GM21576 (cell line): ENCODE measurements at regions not wholly inside any gene's neighbourhood (a gene's known extent, or its start where the extent isn't known, plus 50 kb on each side); places are given as distances from the start of the nearest gene placed in this dataset.
"Not testable (repeated sequence)": the region's sequence is repeated elsewhere in the genome, so short reads cannot be mapped to it uniquely, and the experiment has no call there.

ENCODE experiments used
- ATAC-seq: cut with Tn5 transposase; IDR thresholded peaks from one replicate; pipeline ENCODE4 v1.9.1; 2021; ENCODE audit warnings: mild to moderate bottlenecking, moderate library complexity; ENCODE audit not compliant: unreplicated experiment

DNA sequence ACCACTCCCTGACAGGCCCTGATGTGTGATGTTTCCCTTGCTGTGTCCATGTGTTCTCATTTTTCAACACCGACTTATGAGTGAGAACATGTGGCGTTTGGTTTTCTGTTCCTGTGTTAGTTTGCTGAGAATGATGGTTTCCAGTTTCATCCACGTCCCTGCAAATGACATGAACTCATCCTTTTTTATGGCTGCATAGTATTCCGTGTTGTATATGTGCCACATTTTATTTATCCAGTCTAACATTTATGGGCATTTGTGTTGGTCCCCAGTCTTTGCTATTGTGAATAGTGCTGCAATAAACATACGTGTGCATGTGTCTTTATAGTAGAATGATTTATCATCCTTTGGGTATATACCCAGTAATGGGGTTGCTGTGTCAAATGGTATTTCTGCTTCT, 830.3 kb upstream of the ADGRB3 start:
- ATAC-seq: not testable (repeated sequence)

DNA sequence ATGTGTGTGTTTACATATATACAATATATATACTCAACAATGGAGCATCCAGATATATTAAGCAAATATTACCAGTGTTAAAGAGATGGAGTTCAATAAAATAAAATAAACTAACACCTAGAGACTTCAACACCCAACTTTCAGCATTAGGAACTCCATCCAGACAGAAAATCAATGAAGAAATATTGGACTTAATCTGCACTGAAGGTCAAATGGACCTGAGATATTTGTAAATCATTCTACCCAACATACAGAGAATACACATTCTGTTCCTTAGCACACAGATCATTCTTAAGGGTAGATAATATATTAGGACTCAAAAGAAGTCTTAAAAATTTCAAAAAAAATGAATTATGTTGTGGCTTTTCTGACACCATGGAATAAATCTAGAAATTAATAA, 832.3 kb upstream of the ADGRB3 start:
- no peak for ATAC-seq

DNA sequence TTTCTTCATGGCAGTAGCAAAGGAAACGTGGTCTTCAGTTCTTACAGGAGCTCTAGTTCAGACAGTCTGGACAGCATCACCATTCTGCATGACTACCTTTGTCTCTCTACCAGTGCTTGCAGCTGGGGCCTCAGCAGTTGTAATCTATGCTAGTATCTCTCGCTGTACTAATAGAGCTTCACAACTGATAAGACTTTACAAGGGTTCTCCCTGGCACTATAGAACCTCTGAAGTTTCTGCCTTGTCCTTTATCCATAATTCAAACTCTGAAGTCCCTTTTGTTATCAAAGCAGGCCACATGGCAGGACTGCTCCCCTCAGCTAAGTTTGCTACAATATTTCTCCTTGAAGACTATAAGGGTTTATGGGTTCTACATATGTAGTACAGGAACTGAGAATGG, 842.1 kb upstream of the ADGRB3 start:
- no peak for ATAC-seq

DNA sequence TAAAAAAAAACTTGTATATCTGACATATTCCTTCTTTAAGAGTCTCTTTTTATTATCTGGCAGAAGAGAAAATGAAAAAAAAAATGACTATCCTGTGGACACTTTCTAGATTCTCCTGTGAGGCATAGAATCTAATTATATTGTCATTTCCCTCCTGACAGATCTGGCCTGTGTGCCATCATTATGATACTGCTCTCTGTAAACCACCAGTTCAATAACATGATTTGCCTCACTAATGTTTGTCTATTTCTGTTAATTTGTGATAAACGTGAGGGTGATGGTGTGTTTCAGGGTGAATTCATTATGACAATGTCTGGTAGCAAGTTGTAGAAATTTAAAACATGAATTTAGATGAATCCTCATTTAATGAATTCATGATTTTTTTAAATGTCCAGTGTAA, 844.5 kb upstream of the ADGRB3 start:
- no peak for ATAC-seq

DNA sequence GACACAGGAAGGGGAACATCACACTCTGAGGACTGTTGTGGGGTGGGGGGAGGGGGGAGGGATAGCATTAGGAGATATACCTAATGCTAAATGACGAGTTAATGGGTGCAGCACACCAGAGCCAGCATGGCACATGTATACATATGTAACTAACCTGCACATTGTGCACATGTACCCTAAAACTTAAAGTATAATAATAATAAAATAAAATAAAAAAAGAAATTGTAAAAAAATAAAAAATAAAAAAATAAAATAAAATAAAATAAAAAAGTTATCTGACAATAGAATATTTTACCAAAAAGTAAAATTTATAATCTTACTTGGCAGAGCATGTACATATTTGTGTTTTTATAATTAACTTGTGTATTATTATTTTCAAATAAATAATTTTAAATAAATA, 848.0 kb upstream of the ADGRB3 start:
- not testable (repeated sequence) for ATAC-seq

DNA sequence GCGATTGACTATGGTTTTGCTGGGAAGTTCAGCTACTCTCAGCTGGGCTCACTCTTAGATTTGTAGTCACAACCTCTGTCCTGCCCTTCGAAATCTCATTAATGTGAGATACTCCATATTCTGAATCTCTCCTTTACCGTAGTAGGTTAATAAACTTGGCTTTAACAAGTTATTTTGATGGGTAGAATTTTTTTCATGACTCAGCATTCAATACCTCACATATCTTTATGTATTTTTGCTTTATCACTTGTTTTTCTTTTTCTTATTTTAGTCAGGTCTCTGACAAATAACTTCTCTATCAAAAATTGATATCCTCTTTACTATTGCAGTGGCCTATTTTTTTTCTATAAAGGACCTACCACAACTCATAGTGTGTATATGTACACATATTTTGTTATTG, 855.2 kb upstream of the ADGRB3 start:
- ATAC-seq: no peak

DNA sequence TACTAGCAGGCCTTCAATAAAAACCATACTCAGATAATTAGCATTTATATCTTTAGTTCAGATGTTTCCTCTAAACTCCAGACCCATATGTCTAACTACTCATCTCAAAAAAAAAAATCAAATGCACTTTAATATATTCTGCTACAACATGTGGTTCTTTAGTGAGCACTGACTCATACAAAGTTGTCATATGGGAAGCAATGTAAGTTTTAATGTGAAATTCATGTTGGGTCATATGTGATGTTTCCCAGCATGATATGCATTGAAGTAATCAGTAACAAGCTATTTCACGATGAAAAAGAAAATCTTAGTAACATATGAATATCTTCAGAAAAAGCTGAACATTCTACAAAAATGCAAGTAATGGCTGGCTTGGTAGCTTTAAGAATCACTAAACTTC, 859.7 kb upstream of the ADGRB3 start:
- ATAC-seq: no peak

DNA sequence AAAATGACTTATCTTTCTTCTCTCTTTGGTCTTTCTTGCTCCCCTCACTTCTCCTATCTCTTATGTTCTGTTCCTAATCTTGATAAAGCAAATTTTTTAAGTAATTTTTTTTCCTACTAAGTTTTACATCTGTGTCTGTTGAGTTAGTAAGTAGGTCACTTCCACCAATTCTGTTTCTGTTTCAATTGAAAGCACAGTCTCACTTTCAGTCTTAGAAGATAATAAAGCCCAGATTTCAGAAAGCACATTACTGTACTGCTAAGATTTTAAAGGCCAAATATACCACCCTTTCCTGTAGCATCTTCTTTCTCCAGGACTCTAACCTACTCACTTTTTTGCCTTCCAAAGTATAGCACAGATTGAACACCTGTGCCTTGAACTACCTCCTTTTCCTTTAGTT, 866.1 kb upstream of the ADGRB3 start:
- ATAC-seq: no peak

DNA sequence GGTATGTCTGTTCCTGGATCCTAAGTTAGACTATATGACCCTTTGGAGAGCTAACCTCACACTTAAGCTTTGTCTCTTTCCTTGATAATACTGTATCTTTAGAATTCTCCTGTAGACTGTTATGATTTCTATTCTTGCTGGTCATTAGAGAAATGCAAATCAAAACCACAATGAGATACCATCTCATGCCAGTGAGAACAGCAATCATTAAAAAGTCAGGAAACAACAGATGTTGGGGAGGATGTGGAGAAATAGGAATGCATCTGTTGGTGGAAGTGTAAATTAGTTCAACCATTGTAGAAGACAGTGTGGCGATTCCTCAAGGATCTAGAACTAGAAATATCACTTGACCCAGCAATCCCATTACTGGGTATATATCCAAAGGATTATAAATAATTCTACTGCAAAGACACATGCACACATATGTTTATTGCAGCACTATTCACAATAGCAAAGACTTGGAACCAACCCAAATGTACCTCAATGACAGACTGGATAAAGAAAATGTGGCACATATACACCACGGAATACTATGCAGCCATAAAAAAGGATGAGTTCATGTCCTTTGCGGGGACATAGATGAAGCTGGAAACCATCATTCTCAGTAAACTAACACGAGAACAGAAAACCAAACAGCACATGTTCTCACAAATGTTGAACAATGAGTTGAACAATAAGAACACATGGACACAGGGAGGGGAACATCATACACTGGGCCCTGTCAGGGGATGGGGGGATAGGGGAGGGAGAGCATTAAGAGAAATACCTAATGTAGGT, 867.8 kb upstream of the ADGRB3 start:
- not testable (repeated sequence) for ATAC-seq

DNA sequence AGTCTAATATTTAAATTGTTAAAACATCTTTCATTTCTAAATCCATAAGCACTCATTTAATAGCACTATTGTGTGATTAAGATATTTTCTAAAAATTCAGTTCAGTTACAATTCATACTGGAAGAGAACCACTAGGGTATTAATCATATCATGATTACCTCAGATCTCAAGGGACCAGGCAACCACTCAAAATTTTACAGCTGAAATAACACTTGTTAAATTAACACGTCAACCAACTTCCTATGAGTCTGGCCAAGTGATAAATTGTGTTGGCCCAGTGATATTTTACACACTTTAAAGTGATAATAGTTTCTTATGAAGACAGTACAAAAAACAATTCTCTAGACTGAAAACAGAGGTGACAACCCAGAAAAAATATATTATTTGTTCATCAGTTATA, 869.0 kb upstream of the ADGRB3 start:
- no peak for ATAC-seq

DNA sequence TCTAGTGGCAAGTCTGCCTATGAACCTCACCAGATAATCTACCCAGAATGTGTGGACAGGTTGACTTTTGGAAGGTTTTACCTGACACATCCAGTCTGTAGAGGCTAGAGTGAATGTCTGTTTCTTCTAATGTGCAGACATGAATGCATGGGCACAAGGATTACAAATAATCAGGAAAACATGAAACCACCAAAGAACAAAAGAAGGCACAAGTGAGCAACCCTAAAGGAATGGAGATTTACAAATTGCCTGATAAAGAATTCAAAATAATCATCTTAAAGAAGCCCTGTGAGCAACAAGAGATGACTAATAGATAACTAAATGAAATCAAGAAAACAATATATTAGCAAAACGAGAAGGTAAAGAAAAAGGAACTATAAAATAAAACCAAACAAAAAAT, 876.1 kb upstream of the ADGRB3 start:
- ATAC-seq: no peak

DNA sequence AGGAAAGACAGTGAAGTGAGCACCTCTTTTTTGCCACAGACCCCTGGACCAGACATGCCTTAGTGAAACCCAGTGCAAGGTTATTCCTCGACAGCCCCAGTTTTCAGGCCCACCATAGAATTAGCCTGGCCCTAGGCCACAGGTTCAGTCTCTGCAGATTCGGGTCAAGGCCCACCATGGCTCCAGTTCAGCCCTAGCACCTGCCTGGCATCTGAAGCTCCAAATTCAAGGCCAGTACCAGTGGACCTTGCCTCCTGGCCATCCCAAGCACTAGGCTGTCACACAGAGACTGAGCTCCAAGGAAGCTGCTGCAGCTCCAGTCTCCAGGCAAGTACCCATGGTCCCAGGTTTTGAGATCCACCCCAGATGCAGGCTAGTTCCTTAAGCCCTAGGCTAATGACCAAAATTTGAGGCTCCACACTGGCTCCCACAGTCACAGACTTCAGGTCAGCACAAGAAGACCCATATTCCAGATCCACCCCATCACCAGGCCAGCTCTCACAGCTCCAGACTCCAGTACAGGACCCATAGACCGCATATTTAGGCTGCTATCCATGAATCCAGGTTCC, 877.5 kb upstream of the ADGRB3 start:
- no peak for ATAC-seq

DNA sequence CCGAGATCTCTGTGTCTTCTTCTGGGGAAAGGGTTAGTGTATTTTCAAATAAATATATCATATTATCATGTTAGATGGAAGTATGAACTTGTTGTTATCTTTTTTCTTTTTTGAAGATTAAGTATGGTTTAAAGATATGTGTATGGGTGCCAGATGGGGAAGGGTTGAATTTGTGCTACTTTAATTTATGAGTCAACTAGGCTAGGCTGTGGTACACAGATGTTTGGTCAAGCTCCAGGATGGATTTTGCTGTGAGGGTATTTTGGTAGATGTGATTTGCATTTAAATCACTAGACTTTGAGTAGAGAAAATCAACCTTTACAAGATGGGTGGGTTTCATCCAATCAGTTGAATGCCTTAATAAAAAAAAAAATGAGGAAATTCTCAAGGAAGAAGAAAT, 886.6 kb upstream of the ADGRB3 start:
- ATAC-seq: no peak

DNA sequence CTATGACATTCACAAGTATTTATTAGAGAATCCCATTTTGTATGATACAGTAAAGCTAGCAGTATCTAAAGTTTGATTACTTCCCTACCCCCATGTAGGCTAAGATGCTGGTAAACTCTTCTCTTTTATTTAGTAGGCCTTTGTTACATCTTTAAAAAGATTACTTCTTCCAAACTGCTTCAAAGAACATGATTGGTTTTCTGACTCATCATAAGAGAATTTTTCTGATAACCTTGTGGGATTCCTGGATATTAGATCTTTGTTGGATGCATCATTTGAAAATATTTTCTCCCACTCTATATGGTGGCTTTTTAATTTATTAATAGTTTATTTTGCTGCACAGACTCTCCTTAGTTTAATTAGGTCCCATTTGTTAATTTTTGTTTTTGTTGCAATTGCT, 898.3 kb upstream of the ADGRB3 start:
- ATAC-seq: no peak

DNA sequence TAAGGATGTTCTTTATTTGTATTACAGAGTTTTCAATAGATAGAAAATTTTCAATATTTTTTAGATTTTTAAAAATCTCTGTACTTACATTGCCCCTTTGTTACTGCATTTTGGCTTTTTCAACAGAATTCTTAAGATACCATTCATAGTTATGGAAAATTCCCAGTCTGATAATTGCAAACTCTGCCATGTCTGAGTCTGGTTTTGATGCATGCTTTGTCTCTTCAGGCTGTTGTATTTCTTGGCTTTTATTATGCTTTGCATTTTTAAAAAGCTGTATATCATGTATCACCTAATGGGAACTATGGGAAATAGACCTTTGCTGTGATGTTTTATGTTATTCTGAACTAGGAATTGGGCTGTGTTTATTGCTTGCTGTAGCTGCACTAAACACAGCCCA, 898.9 kb upstream of the ADGRB3 start:
- no peak for ATAC-seq

DNA sequence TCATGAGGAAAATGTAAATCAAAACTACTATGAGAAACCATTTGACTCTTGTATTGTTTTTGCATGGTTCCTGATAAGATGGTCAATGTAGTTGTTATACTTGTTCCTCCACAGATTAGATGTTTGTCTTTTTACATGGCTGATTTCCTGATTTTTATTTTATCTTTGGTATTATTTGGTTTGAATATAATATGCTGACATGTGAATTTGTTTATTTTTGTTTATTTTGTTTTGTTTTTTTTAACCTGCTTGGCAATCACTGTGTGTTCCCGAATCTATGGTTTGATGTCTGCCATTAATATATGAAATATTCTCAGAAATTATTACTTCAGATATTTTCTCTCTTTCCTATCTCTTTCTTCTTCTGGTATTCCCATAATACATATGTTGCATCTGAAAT, 899.5 kb upstream of the ADGRB3 start:
- no peak for ATAC-seq

DNA sequence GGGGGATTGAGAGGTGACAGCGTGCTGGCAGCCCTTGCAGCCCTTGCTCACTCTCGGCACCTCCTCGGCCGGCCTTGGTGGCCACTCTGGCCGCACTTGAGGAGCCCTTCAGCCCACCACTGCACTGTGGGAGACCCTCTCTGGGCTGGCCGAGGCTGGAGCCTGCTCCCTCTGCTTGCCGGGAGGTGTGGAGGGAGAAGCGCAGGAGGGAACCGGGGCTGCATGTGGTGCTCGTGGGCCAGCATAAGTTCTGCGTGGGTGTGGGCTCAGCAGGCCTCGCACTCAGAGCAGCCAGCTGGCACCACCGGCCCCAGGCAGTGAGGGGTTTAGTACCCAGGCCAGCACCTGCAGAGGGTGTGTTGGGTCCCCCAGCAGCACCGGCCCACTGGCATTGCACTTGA, 912.2 kb upstream of the ADGRB3 start:
- no peak for ATAC-seq

DNA sequence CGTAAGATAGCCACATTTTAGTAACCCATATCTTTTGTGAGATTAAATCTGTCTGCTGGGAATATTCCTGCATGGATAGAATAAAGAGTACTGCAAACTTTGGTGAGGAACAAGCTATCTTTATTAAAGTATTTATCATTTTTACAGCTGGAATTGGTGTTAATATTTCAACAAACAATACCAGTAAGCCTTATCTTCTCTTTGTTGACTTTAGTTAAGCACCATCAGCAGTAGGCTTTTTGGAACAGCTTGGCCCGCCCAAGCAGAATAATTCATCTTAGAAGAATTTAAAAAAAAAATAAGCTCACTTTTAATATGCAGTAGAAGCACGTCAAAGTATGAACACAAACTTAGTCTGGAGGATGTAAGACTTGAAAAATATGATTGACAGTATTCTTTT, 917.8 kb upstream of the ADGRB3 start:
- ATAC-seq: no peak

DNA sequence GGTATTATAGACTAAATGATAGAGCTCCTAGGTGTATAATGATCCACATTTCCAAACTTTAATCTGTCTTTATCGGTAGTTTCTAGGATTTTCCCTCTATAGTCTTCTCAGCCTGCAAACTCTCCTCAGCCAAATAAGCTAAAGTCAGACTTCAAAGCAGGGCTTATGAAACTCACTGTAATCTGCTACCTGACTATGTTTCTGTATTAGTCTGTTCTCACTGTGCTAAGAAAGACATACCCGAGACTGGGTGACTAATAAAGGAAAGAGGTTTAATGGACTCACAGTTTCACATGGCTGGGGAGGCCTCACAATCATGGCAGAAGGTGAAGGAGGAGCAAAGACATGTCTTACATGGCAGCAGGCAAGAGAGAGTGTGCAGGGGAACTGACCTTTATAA, 928.7 kb upstream of the ADGRB3 start:
- no peak for ATAC-seq

DNA sequence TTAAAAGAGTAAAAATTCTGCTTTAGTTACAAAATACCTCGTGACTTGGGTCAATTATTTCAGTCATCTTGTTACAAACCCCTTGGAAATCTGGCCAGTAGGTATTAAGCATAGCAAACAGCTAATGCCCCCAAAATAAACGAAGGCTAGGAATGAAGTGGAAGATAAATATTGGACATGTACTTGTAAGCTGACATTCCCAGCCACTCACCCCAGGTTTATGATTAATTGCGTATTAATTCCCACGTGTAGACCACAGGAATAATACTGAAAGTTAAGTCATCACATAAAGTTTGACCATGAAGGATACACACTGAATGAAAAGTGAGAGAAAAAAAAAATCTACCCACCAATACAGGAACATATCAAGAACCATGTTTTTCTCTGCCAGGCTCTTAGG, 936.5 kb upstream of the ADGRB3 start:
- ATAC-seq: no peak

DNA sequence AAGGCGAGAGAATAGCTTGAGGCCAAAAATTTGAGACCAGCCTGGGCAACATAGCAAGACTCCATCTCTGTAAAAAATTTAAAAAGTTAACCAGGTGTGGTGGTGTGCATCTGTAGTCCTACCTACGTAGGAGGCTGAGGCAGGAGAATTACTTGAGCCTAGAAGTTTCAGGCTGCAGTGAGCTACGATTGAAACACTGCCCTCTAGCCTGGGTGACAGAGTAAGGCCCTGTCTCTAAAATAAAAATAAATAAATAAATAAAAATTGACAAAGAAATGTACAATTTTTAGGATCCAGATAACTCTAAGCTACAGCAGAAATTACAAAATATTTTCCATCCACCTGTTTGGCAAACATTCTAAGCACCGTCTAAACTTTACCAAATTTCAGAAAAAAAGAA, 941.0 kb upstream of the ADGRB3 start:
- no peak for ATAC-seq

DNA sequence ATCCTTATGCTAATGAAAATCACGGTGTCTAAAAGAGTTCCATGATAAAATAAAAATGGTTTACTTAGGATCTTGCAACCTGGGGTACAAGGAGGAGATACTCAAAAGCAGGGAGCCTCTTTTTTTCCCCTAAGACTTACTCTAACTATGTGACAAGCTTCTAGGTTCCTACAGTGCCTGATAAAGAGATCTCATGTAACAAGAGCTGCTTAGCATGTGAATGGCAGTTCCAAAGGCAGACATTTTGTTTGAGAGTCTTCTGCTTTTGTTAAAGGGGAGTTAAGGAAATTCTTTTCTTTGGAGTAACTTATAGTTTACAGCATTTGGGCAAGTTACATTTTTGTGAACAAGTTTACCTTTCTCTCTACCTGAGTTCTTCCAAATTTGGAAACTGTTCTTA, 945.8 kb upstream of the ADGRB3 start:
- no peak for ATAC-seq

DNA sequence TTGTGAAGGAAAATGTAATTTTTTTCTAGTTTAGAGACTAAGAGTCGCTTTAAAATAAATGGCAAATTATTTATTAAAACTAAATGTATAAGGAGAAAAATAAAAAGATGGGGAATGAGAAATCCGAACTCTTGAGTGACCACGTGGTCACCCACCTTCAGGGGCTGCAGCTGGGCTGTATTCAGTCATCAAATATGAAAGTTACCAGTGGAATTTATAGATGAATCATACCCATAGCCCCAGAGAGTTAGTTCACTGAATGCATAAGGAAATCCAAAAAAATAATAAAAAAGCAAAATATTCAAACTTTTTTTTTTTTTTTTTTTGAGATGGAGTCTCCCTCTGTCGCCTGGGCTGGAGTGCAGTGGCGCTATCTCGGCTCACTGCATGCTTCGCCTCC, 947.7 kb upstream of the ADGRB3 start:
- ATAC-seq: no peak
